GDM1 (cell line): ENCODE measurements at regions not wholly inside any gene's neighbourhood (a gene's known extent, or its start where the extent isn't known, plus 50 kb on each side); places are given as distances from the start of the nearest gene placed in this dataset.

Source experiments
- DNase-seq: peaks from one replicate; lab custom pipeline; 2025; lab: John Stamatoyannopoulos, UW

- no peak for DNase-seq
Observed at GRCh38 chr5:118060833-118061232, 927.5 kb downstream of the DTWD2 start.

DNA sequence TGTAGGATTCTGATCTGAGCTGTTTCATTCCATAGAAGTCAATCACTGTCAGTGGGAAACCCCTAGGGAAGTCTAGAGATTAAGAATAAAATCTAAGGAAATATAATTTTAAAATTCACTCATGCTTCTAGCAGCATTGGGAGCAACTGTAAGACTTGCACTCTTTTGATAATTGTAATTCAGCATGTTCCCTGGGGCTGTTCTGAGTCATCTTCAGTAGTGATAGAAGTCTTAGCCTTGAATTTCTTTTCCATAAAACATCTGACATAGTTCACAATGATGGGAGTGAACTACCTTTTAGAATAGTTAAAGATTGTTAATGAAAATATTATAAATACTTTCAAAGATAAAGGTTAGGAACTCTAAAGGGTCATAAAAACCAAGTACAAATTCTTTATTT lies 935.8 kb downstream of the DTWD2 start:
- no peak for DNase-seq

DNA sequence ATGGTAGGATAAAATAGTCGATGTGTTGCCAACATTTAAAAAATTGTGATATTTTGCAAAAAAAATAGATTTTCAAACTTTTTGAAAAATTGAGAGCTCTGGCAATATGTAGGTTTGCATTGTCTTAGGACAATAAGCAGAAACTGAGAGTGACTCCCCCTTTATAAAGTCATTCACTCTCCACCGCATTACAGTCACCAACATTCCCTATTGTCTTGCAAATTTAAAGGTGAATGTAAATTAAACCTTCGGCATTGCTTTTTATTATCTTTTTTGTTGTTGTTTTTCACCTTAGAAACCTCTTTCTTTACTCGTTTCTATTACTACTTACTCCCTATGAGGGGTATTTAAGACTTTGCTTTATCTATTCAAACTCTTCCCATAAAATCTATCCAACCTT lies 944.2 kb downstream of the DTWD2 start:
- no peak for DNase-seq

- no peak for DNase-seq
Observed at GRCh38 chr5:118043531-118043930, 944.8 kb downstream of the DTWD2 start.

DNA sequence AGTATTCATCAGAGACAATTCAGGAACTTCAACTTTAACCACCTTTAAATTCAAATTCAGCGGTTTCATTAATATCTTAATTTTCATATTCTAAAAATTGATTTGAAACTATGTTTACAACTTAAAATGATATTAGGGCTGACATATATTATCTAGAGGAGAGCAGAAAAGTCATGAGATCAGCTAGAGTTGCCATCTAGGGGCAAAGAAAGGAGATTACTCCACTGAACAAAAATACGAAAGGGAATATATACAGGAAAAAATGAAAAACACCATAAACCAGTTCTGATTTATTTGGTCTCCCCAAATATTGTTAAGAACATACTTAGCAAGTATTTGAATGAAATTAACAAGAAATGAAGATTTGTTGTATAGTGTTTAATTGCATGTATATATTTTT lies 946.3 kb downstream of the DTWD2 start:
- no peak for DNase-seq

GRCh38 chr5:118040496-118040895 lies 947.9 kb downstream of the DTWD2 start:
- no peak for DNase-seq

DNA sequence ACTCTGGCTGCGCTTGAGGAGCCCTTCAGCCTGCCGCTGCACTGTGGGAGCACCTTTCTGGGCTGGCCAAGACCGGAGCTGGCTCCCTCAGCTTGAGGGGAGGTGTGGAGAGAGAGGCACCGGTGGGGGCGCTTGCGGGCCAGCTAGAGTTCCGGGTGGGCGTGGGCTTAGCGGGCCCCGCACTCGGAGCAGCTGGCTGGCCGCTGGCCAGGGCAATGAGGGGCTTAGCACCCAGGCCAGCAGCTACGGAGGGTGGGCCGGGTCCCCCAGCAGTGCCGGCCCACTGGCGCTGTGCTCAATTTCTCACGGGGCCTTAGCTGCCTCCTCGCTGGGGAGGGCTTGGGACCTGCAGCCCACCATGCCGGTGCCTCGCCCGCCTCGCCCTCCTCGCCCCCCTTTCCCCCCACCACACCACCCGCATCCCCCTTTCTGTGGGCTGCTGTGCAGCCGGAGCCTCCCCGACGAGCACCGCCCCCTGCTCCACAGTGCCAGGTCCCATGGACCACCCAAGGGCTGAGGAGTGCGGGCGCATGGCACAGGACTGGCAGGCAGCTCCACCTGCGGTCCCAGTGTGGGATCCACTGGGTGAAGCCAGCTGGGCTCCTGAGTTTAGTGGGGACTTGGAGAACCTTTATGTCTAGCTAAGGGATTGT lies 954.5 kb downstream of the DTWD2 start:
- DNase-seq: no peak

- no peak for DNase-seq
Observed at GRCh38 chr5:118029807-118030206, 958.5 kb downstream of the DTWD2 start.

DNA sequence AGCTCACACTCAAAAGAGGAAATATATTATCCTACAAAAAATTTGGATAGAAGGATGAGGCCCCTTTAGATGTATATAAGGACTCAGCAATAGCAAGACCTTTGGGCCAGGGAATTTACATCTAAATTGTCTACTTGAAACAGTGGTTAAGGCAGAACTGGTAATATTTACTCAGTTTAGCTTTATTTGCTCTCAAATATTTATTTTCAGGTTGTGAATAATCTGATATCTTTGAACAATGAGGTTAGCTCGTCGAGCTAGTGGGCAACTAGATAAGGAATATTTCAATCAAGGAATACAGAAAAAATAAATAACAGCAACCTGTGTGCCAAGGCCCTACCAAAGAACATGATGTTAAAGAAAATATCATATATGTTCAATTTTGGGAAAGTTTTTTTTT lies 966.3 kb downstream of the DTWD2 start:
- DNase-seq: no peak

GRCh38 chr5:118017536-118017935 lies 970.8 kb downstream of the DTWD2 start:
- DNase-seq: no peak

DNA sequence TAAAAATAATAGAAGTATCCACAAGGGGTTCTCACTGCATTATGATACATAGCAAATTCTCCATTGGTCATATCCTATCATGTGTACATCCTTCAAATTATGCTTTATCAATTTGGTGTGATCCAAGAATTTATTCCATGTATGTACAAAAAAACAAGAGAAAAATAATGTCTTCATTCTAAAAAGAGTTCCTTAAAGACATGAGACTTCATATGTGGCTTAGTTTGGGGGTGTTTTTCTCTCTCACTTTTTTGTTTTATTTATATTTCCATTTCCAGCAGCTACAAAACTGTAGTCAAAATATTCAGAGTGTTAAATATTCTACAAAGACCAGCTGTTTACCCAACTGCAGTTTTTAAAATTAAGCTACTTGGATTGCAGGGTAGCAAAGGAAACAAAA lies 972.0 kb downstream of the DTWD2 start:
- DNase-seq: no peak

- DNase-seq: no peak
Observed at GRCh38 chr5:118015511-118015910, 972.8 kb downstream of the DTWD2 start.

- DNase-seq: no peak
Observed at GRCh38 chr5:118009741-118010297, 978.5 kb downstream of the DTWD2 start.

DNA sequence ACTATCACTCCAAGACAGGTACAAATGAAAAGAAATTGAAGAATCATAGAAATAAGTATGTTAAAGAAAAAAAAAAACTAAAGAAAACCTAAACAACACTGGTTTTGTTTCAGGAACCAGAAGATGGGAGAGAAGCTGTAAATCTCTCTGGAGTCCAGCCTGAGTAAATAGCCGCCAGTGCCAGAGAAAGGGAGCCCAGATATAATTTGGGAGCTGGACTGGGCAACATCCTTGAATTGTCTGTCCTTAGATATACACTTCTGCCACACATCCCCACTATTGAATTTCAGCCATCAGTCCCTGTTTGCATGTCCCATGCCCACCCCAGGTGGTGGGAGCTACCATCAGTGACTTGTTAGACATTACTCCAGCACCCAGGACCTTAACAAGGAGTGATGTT lies 979.6 kb downstream of the DTWD2 start:
- DNase-seq: no peak

DNA sequence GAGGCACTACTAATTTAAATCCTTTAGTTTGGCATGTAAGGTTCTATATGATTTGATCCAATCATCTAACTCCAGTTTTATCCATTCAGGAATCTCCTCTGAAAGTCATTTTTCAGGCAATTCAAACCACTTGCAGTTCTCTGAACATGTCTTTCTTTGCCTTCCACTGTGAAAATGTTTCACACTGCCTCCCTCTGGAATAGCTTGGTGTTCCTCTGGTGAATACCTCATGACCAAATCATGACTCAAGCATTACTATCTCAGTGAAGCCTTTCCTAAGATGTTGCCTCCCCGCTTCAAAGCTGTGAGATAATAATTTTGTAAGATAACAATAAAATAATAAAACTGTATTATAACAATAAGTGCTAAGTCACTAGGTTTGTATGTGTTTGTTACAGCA lies 981.1 kb downstream of the DTWD2 start:
- no peak for DNase-seq

- no peak for DNase-seq
Observed at GRCh38 chr5:118006219-118006618, 982.1 kb downstream of the DTWD2 start.

GRCh38 chr5:117999939-118000549 lies 988.3 kb downstream of the DTWD2 start:
- no peak for DNase-seq

DNA sequence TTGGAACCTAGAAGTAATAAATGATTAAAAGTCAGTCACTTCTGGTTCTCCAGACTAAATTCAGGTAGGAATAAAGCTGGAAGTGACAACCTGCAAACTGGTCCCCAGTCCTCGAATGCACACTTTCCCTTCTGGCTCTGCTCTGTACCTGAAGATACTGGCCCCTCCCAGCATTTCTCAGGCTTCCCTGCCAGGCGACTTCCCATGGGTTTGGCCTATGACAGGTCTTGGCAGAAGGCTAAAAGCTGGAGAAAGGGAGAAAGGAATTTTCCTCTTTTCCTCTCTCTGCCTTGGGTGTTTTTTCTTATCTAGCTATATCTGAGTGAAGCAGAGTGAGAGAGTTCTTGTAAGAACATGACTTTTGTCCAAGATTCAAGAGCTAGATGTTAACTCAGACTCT lies 1005.7 kb downstream of the DTWD2 start:
- DNase-seq: no peak

DNA sequence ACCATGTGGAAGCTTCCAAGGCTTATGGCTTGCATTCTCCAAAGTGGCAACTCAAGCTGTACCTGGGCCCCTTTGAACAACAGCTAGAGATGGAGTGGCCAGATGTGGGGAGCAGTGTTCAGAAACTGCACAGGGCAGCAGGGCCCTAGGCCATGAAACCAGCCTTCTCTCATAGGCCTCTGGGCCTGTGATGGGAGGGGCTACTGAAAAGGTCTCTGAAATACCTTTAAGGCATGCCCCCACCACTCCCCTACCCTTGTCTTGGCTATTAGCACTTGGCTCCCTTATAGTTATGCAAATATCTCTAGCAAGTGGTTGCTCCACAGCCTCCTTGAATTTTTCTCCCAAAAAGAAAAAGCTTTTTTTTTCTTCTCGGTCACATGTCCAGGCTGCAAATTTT lies 1014.6 kb downstream of the DTWD2 start:
- no peak for DNase-seq

GRCh38 chr5:117955831-117956230 lies 1032.5 kb downstream of the DTWD2 start:
- DNase-seq: no peak

GRCh38 chr5:117954331-117954730 lies 1034.0 kb downstream of the DTWD2 start:
- DNase-seq: no peak

- no peak for DNase-seq
Observed at GRCh38 chr5:117953272-117953671, 1035.1 kb downstream of the DTWD2 start.

GRCh38 chr5:117947836-117948235 lies 1040.5 kb downstream of the DTWD2 start:
- DNase-seq: no peak

GRCh38 chr5:117947121-117947520 lies 1041.2 kb downstream of the DTWD2 start:
- DNase-seq: no peak
